ENCODE measurements at regions not wholly inside any gene's neighbourhood (a gene's known extent, or its start where the extent isn't known, plus 50 kb on each side); places are given as distances from the start of the nearest gene placed in this dataset.

DNA sequence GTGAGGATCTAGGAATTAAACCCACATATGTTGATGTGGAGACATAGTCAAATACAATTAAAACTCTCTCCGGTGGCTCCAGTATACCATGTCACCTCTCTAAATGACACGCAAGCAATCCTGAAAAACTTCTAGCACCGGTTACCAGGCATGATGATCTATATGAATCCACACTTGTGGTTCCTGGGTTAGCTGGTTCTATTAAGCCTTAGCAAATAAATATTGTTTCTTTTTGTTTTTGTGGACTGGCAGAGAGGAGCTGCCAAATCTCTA, 104.8 kb downstream of the SEC61B start:
- DNase-seq (ENCODE audit: low read depth), result no peak

DNA sequence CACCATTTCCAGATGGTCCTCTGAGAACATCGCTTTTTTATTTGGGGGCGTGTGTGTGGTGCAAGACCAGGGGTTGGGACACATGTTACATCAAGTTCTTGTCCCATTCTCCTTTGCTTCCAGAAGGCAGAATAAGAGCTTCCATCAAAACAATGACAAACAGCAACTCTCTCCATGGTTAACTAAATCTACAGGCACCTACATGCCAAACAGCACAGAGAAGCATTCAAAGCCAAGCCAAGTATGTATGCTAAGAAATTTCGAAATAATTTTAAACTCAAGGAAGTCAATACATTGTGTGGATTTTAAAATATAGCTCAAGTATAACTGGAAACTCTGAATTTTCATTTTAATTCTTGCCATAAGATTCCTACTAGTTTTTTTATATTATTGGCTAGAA, 105.6 kb downstream of the SEC61B start:
- DNase-seq (ENCODE audit: low read depth), result no peak

DNA sequence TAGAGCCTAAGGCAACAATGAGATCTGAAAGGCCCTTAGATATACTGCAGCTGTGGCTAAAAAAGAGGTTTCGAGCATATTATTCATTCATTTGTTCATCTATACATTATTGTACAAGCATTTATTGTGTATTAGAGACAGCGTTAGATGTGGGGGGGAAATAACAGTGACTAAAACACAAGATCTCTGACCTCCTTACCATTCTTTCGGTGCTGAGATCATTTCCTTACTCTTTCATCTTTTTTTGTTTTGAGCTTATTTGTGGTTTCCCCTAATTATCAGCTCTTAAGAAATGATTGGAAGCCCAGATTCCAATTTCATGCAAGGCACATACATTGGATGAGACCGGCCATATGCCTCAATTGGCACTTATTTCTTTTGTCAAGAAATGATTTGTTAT, 113.2 kb downstream of the SEC61B start:
- no peak for DNase-seq (ENCODE audit: low read depth)

DNA sequence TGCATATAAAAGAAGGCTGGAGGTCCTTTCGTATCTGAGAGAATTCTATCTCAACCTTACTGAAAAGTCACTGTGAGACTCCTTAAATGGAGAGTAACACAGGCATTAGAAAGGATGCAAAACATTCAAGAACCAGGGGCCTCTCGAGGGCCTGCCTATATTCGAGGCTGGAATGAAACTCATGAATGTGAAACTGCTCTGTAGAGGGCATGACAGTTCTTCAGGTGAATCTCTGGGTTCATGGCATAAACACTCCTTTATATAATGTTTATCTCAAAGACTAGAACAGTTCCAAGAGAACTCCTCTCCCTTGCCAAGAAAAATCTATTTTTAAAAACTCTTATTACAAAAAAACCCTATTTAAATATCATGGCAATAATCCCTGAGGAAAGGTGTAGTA, 113.9 kb downstream of the SEC61B start:
- no peak for DNase-seq (ENCODE audit: low read depth)

DNA sequence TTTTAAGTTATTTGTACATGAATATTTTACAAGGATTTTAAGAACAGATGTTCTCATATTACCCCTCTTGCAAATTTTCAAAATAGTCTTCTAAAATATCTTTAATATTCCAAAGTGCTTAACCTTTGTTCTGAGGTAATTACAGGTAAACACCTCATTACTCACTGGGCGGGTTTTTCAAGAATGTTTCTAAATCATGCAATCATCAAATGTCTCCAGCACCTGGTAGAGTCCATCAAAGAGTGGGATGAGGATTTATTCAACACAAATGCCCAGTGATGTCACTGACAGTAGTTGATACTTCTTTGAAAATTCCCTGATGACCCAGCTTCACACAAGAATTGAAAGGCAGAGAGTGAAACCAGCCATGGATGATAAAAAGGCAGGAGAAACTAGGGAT, 114.4 kb downstream of the SEC61B start:
- DNase-seq (ENCODE audit: low read depth), result no peak

DNA sequence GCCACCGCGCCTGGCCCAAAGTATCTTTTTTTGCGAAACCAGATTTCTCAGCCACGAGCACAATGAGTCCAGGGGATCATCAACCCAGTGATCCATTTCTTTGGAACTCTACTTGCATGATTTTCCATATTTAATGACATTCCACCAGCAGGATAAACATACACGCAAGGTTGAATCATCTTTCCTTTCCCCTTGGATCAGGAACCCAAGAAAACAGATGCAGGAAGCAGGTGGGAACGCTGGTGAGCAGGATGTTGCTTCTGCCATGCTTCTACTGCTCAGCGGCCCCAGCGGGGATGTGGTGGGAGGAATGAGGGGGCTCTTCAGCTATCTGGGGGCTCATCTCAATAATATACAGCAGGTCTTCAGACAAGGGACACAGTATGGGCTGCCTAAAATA, 118.2 kb downstream of the SEC61B start:
- peak; percentile 61 for DNase-seq (ENCODE audit: low read depth)

DNA sequence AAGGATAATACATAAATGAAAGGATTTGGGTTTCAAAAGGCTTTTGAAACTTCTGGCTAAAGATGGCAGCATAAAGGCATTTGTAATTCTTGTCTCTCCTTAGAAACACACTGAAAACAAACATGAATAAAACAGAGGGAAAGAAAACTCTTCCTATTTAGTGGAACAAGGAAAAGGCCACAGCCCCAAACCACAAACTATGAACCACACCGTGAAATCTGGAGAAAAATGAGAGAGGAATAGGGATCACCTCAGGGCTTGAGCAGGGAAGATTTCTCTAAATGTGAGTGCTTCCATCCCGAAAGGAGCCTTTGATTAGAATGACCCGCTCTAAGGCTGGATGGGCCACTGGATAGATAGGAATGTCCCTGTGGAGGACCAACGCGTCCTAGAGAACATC, 119.6 kb downstream of the SEC61B start:
- DNase-seq (ENCODE audit: low read depth), result peak; percentile 52

DNA sequence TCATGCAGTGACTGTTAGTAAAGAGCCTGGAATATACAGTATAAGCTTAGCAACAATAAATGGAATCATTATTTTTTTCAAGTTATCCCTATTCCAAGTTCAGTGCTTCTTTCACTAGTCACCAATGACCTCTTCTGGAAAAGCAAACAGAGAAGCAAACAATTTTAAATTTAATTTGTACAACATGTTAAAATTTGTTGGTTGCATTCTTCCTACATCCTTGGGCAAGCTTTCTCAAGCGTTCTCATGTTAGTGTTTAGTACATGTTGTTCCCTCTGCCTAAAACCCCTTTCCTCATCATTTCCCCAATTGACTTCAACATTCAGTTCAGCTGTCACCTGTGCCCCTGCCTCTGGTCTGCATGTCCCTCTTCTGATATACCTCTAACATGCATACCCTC, 123.4 kb downstream of the SEC61B start:
- no peak for DNase-seq (ENCODE audit: low read depth)

DNA sequence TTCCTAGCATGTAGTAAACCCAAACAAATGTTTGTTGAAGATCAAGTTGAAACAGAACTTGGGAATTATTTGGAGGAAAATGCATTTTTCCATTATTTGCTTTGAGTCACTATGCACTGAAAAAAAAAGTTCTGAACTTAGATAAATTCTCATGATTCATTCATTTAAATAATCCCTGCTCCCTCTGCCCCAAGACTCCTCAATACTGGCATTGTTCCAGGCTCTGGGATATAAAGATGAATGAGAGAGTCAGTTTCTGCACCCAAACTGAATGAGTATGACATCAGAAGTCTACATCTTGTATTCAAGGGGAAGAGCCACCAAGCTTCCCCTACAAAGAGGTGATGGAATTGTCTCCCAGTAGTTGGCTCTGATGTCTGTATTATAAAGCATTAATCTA, 123.9 kb downstream of the SEC61B start:
- DNase-seq (ENCODE audit: low read depth), result peak; percentile 77

DNA sequence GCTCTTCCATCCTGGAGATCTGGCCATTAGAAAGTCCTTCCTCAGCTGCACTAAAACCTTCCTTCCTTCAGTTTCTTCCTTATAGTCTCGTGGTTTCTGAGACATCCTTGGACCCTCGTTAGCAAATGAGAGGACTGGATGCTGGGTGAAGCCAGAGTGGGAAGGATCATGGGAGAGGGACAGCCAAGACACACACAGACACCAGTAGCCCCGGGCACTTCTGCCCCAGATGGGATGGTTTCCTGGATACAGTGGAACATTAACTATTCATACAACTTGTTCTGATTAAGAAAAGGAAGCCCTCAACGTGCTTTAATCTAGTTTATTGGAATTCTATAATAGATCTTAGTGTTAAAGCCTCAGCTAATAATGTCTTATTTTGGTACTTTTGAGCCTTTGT, 125.5 kb downstream of the SEC61B start:
- DNase-seq (ENCODE audit: low read depth), result peak; percentile 44

DNA sequence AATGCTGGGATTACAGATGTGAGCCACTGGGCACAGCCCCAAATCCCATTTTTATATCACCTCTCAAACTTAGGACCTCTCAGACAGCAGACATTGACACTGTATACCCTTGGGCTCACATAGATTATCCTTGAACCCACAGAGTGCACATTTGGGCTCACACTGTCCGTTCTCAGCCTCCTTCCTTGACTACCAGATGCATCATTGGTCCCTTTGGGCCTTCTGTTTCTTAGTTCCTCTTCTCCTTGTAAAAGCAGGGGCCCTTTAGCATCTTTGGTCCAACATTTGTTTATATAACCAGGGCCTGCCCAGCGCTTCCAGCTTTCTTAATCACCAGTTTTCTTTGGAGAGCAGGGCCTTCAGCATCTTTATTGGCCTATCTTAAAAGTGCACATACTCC, 126.2 kb downstream of the SEC61B start:
- DNase-seq (ENCODE audit: low read depth), result no peak

DNA sequence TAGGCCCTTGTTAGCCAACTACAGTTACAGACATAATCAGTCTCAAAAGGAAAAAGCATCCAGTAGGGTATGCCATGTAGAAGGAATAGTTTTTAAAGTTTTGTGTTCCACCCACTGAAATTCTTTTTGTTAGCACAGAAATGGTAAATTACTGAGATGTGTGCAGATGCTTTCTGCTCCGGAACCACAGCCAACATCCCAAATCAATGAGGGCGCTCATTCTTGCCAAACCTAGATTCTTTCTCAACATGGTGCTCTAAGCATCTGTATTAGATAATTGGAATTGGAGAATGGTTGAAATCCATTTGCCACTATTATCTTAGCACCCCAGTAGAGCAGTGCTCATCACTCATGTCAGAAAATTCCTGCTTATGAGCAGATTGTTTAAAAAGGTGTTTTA, 127.8 kb downstream of the SEC61B start:
- no peak for DNase-seq (ENCODE audit: low read depth)

DNA sequence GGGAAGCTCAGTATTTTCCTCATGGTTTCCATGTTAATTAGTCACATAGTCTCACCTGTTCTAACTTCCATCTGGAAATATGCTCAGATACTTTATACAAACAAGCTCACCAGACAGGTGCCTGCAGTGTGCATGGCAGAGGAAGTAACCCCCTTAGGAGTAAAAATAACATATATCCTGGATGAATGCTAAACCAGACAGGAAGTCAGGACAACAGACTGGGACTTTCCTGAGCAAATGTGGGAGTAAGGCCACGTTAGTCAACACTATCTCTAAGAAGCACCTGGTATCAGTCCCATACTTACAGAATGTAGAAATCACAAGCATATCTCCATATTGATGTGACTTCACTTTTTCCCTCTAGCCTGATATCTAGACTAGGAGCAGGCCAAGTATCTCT, 128.4 kb downstream of the SEC61B start:
- DNase-seq (ENCODE audit: low read depth), result no peak

DNA sequence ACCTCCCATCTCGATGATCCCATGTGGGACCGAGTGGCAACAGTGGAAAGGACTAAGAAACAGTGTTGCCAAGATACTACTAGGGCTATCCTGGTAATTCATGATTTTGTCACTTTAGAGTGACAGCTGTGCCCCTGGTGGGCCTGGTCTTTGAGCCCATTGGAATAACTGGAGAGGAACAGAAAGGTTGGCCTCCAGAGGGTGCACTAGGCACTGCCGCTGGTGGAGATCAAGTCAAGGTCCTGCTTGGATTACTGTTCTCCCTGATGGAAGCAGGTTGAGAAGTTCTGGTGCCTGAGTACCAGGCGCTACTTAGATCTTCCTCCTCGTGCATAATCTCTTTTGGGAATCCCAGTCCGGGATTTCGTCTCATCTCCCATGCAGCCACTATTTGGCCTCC, 129.6 kb downstream of the SEC61B start:
- no peak for DNase-seq (ENCODE audit: low read depth)

DNA sequence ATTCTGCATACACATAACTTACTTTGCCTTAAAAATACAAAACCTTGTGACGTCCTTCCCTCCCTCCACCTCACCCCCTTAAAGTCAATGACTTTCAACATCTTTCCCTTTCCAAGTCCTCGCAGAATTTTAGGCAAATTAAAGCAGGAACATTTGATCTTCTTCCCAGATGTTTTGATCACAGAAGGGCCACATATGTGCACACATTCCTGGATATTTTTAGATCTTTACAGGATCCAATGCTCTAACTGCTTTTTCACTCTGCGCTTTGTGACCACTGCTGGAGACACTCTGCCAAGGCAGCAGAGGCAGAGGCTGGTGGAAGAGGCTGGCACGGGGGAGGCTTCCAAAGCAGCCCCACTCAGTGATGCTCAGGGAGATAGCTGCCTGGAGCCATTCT, 130.7 kb downstream of the SEC61B start:
- no peak for DNase-seq (ENCODE audit: low read depth)

DNA sequence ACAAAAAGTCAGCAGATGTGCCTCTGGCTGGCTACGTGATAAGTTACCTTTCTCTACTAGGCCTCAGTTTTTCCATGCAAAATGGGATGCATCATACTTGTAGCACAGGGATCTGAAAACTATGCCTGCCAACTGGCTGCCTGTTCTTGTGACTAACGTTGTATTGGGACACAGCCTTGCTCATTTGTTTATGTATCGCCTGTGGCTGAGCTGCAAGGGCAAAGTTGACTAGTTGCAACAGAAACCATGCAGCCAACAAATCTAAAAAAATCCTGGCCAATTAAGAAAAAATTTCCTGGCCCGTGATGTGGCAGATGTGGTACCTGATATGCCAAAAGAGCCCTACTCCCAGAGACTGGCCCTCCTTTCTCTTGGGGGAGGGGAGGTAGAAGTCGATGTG, 131.3 kb downstream of the SEC61B start:
- DNase-seq (ENCODE audit: low read depth), result peak; percentile 94

DNA sequence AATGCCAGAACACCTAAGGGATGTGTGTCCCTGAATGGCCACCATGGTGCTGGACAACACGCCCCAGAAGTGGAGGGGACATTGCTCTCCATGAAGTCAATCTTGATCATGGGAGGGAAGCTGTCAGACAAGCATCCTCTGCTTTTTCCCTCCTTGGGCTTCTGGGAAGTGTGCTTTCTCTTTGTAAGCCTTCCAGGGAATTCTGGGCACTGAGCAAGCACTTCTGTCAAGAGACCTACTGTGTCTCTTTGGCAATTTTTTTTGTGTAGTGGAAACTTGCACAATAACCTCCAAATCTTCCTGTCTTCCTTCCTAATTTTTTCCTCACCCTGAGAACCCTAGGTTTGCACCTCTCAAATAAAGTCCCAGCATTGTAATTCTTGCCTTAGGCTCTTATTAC, 132.0 kb downstream of the SEC61B start:
- DNase-seq (ENCODE audit: low read depth), result no peak

DNA sequence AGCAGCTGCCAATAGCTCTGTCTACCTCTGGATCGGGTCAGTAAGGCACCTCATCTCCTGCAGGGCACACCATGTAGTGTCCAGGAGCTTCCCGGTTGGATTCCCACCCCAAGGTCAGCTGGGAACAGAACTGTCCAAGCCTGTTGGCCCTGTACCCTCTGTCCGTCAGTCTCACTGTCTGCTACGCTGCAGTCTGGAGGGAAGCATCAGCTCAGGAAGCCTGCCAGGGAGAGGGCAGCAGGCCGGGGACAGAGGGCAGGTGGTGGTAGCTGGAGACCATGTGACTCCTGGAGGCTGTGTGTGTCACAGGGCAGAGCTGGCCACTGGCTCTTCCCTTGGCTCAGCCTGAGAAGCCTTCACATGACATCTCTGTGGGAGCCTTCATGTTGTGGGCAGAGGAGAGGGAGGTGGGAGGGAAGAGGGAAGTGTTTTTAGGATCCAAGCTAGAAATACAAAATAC, 134.5 kb downstream of the SEC61B start:
- peak; percentile 60 for DNase-seq (ENCODE audit: low read depth)

DNA sequence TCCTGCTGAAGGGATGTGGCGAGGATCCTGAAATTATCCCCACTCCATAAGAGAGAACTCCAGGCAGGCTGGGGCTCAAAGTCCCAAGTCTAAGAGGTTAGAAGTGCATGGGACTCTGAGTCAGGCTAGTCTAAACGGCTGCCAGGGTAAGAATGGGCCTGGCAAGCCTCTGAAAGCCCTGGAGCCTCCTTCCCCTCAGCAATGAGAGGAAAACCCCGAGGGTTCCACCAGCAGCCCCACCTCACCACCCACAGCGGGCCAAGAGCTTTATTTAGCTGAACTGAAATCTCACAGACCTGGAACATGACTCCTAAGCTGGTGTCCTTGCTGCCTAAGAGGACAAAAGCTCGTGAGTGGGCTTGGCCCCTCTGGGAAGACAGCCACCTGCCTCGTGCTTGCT, 135.5 kb downstream of the SEC61B start:
- peak; percentile 40 for DNase-seq (ENCODE audit: low read depth)

DNA sequence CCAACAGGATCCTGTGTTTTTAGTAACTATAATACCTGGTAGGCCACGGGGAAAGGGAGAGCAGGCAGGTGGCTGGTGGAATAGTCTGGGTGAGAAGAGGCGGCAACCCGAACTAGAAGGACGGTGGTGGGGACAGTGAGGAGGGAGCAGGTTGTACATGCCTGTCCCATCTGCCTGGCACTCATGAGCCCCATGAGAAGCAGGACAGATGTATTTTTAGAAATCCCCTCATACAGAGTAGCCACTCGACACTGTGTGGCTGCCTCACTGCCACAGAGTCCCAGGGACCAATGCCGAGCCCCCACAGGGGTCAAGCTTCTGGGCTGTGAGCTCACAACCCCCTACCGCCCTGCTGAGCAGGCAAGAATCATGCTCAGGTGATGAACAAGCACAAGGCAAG, 136.6 kb downstream of the SEC61B start:
- no peak for DNase-seq (ENCODE audit: low read depth)

DNA sequence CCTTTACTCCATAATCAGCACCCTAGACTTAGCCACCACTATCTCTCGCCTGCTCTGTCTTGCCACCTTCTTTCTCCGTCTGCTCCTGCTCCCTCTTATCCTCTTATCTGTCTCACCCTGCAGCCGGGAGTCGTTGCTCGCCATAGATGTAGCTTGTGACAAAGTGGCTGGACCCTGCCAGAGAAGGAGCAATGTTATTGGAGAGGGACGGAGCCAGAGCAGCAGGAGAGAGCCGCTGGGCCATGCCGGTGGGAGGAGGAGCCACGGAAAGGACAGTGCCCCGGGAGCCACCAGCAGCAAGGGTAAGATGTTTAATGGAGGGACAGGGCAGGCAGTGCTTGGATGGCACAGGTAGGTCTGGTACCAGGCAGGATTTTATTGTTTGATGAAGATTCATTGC, 137.3 kb downstream of the SEC61B start:
- DNase-seq (ENCODE audit: low read depth), result no peak

DNA sequence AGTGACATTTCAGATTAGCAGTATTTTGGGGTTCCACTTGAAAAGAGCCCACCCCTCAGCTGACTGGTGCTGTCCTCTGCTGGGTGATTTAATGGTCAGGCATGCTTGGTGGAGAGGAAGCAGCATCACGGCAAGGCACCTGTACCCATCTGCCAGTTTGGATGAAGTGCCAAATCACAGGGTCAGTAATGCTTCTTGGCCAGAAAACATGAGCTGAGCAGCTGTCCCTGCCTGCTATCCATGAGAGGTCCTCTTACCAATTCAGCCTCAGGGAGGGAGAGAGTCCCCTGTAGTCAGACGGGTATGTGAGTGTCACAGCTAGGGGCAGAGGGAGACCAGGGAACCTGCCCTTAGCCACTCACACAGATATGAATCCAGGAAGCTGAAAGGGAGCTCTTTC, 137.9 kb downstream of the SEC61B start:
- DNase-seq (ENCODE audit: low read depth), result no peak

DNA sequence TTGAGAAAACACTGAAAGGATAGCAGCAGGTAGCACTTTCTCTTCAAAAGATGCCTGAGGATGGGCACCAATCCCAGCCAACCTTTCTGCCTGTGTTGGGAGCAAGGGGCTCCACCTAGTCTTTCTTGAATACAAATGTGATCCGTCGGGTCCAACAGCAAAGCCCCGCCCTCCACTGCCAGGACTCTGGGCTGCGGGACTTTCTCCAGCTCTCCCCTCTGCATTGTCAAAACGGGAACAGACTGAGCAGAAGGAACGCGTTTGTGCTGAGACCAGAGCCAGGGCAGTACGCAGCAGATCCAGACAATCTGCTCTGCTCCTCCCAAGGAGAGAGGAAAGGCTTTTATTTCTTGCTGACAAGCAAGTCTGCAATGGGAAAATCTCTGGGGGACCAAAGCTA, 139.7 kb downstream of the SEC61B start:
- no peak for DNase-seq (ENCODE audit: low read depth)

DNA sequence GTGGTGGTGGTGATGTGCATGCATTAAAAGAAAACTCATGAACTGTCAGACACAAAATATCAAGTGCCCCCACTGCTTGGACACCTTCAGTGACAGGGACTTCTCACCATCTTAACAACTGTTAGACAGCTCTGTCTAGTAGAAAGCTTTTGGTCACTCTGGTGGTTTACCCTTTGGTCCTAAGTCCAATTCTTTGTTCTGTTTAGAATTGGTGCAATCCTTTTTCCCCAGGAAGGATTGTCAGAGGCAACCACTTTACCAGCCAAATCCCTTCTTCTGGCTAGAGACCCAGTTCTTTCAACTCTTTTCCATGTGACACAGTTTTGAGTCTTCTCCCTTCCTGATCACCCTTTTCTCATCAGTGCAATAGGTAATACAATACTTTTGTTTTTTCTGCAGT, 140.2 kb downstream of the SEC61B start:
- DNase-seq (ENCODE audit: low read depth), result no peak

DNA sequence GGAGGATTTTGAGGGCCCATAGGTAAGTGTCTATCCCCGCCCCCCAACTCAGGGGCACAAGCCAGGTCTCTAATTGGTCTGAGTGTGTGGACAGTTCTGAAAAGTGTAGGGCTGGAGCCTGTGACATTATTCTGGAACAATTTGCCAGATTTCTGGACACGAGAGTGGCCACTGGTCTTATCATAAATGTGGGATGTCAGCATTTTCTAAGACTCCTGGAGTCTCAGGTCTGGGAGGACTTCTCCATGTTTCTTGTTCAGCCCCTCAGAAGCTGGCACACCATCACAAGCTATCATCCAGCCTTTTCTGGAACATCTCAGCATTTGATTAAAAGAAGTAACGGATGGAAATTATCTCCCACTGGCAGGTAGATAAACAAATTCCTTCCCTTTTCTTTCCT, 141.4 kb downstream of the SEC61B start:
- DNase-seq (ENCODE audit: low read depth), result no peak
